ENCODE measurements at regions not wholly inside any gene's neighbourhood (a gene's known extent, or its start where the extent isn't known, plus 50 kb on each side); places are given as distances from the start of the nearest gene placed in this dataset.

GRCh38 chr12:77362509-77363210 lies 297.3 kb upstream of the E2F7 start:
- Histone ChIP-seq H3K4me2 (no peak overlapping the region), H3F3A (ENCODE audit: low read depth) (no peaks in the 10 kb centered on the region), H3K9ac (no peak overlapping the region), H3K27ac (no peak overlapping the region), H3K36me3 (no peaks in the 10 kb centered on the region), H3K4me1 (peaks cover 13% of the 10 kb centered on the region), H3K79me2 (ENCODE audit: low read depth) (no peaks in the 10 kb centered on the region), H3K4me3 (no peak overlapping the region), H2AFZ (replicated peaks) (peak overlapping the region; percentile 24), H3K27me3 (no peaks in the 10 kb centered on the region), H4K20me1 (ENCODE audit: low read depth) (no peaks in the 10 kb centered on the region), H3K9me3 (ENCODE audit: low read depth) (no peaks in the 10 kb centered on the region)
- Mint-ChIP-seq H3K9me3 (no peaks in the 10 kb centered on the region), H3K4me1 (peaks cover 52% of the 10 kb centered on the region), H3K27ac (no peak overlapping the region), H3K27me3 (ENCODE audit: insufficient read depth, low read depth) (no peaks in the 10 kb centered on the region), H3K36me3 (peaks cover 4% of the 10 kb centered on the region), H3K4me3 (no peak overlapping the region)
- DNase-seq (ENCODE audit: low spot score): no peak
- TF ChIP-seq EZH2phosphoT487 (IDR thresholded peaks at IDR 0.05): no peak
- TF ChIP-seq EZH2 (IDR thresholded peaks at IDR 0.05): no peak
- no peak for TF ChIP-seq CTCF (IDR thresholded peaks at IDR 0.05)

- H3K36me3 Mint-ChIP-seq: peaks cover 4% of the 10 kb centered on the region
- Histone ChIP-seq H3K27me3 (no peaks in the 10 kb centered on the region), H3K9ac (no peak overlapping the region), H3K4me3 (no peak overlapping the region), H3K9me3 (ENCODE audit: low read depth) (no peaks in the 10 kb centered on the region), H2AFZ (replicated peaks) (no peak overlapping the region), H3K36me3 (no peaks in the 10 kb centered on the region), H3K79me2 (ENCODE audit: low read depth) (no peaks in the 10 kb centered on the region), H3K4me2 (no peak overlapping the region), H3K27ac (no peak overlapping the region), H3F3A (ENCODE audit: low read depth) (no peaks in the 10 kb centered on the region), H4K20me1 (ENCODE audit: low read depth) (no peaks in the 10 kb centered on the region), H3K4me1 (peaks cover 5% of the 10 kb centered on the region)
- H3K27me3 Mint-ChIP-seq (ENCODE audit: insufficient read depth, low read depth): no peaks in the 10 kb centered on the region
- H3K9me3 Mint-ChIP-seq: peaks cover 2% of the 10 kb centered on the region
- no peak for TF ChIP-seq EZH2 (IDR thresholded peaks at IDR 0.05)
- no peak for TF ChIP-seq CTCF (IDR thresholded peaks at IDR 0.05)
- TF ChIP-seq EZH2phosphoT487 (IDR thresholded peaks at IDR 0.05): no peak
- DNase-seq (ENCODE audit: low spot score): no peak
- H3K27ac Mint-ChIP-seq: no peak overlapping the region
- H3K4me1 Mint-ChIP-seq: peaks cover 20% of the 10 kb centered on the region
- no peak overlapping the region for H3K4me3 Mint-ChIP-seq
These were observed 292.3 kb upstream of the E2F7 start for GRCh38 chr12:77357655-77358054.

GRCh38 chr12:77354766-77355362 lies 289.5 kb upstream of the E2F7 start:
- no peak for DNase-seq (ENCODE audit: low spot score)
- TF ChIP-seq EZH2 (IDR thresholded peaks at IDR 0.05) (no peak), CTCF (IDR thresholded peaks at IDR 0.05) (no peak), EZH2phosphoT487 (IDR thresholded peaks at IDR 0.05) (no peak)
- Histone ChIP-seq H3K4me1 (peaks cover 4% of the 10 kb centered on the region), H3K4me3 (no peak overlapping the region), H4K20me1 (ENCODE audit: low read depth) (no peaks in the 10 kb centered on the region), H3K4me2 (no peak overlapping the region), H3K9ac (no peak overlapping the region), H3F3A (ENCODE audit: low read depth) (no peaks in the 10 kb centered on the region), H3K36me3 (no peaks in the 10 kb centered on the region), H2AFZ (replicated peaks) (no peak overlapping the region), H3K27me3 (no peaks in the 10 kb centered on the region), H3K27ac (no peak overlapping the region), H3K9me3 (ENCODE audit: low read depth) (no peaks in the 10 kb centered on the region), H3K79me2 (ENCODE audit: low read depth) (no peaks in the 10 kb centered on the region)
- no peak overlapping the region for H3K4me3 Mint-ChIP-seq
- no peak overlapping the region for H3K27ac Mint-ChIP-seq
- H3K27me3 Mint-ChIP-seq (ENCODE audit: insufficient read depth, low read depth): no peaks in the 10 kb centered on the region
- H3K4me1 Mint-ChIP-seq: peaks cover 20% of the 10 kb centered on the region
- peaks cover 4% of the 10 kb centered on the region for H3K36me3 Mint-ChIP-seq
- peaks cover 2% of the 10 kb centered on the region for H3K9me3 Mint-ChIP-seq

All from neural progenitor cell (in vitro differentiated cells).